Peyer's patch (tissue), 4 donors: ENCODE measurements at regions not wholly inside any gene's neighbourhood (a gene's known extent, or its start where the extent isn't known, plus 50 kb on each side); places are given as distances from the start of the nearest gene placed in this dataset.

Source experiments
- CTCF ChIP-seq, 6 experiments: fragments of 450-650 bp in 4 of 6; fragments of 200-600 bp in 2 of 6; sonication (generic) in 1 of 6; IDR thresholded peaks; one replicate each; pipeline ENCODE4 v1.5.1; 2017 to 2019; ENCODE audit warnings: antibody characterized with exemption in 6 of 6, mild to moderate bottlenecking in 3 of 6, moderate library complexity in 1 of 6
- POLR2A ChIP-seq, 2 donors: fragments of 450-650 bp; IDR thresholded peaks; one replicate each; pipeline ENCODE4 v1.5.1; 2017; ENCODE audit warnings: antibody characterized with exemption in 2 of 2, mild to moderate bottlenecking in 2 of 2, moderate library complexity in 2 of 2

- TF ChIP-seq CTCF (IDR thresholded peaks at IDR 0.05) = no peak
- TF ChIP-seq POLR2A (IDR thresholded peaks at IDR 0.05) = no peak
These were observed 52.4 kb upstream of the NTPCR start for GRCh38 chr1:232897949-232898465.
